LNCAP (cell line): ENCODE measurements at regions not wholly inside any gene's neighbourhood (a gene's known extent, or its start where the extent isn't known, plus 50 kb on each side); places are given as distances from the start of the nearest gene placed in this dataset.

Experiments used
- TF ChIP-seq, protein P1 (sequence below): fragments of 450-650 bp; IDR thresholded peaks from 2 replicates; pipeline ENCODE4 v1.5.1; 2017; ENCODE audit warnings: mild to moderate bottlenecking

DNA sequence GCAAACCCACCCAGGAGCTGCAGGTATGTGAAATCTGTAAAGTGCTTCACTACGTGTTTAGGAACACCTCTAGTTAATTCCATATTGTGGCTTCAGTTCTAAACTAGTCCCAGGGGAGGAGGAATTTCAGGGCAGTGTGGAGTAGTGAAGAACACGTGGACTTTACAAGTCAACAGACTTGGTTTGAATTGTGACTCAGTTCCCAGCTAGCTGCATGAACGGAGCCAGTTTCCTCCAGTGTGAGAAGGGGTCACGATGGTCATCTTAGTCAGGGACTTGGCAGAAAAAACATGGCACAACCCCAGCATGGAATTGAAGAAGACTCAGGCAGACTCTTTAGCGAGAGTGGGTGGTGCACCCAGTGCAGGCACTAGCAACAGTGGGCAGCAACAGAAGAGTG is 175.7 kb upstream of the UBL3 start:
- TF ChIP-seq, protein P1, sequence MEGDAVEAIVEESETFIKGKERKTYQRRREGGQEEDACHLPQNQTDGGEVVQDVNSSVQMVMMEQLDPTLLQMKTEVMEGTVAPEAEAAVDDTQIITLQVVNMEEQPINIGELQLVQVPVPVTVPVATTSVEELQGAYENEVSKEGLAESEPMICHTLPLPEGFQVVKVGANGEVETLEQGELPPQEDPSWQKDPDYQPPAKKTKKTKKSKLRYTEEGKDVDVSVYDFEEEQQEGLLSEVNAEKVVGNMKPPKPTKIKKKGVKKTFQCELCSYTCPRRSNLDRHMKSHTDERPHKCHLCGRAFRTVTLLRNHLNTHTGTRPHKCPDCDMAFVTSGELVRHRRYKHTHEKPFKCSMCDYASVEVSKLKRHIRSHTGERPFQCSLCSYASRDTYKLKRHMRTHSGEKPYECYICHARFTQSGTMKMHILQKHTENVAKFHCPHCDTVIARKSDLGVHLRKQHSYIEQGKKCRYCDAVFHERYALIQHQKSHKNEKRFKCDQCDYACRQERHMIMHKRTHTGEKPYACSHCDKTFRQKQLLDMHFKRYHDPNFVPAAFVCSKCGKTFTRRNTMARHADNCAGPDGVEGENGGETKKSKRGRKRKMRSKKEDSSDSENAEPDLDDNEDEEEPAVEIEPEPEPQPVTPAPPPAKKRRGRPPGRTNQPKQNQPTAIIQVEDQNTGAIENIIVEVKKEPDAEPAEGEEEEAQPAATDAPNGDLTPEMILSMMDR: no peak

DNA sequence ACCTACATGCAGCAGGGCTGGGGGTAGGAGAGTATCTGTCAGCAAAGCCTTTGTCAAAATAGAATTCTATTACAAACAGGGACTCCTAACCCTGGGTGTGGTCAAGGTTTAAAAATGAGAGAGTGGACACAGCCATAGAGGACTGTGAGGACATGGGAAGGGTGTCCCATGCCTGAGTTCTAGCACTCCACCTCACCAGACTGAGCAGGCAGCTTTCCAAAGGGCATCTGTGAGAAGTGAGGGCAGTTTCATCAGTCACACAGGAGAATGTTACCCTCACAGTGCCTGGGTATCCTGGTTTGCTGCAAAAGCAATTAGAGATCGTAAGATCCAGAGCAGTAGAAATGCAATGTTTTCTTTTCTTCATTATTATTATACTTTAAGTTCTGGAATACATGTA is 174.9 kb upstream of the UBL3 start:
- TF ChIP-seq, protein P1: no peak

DNA sequence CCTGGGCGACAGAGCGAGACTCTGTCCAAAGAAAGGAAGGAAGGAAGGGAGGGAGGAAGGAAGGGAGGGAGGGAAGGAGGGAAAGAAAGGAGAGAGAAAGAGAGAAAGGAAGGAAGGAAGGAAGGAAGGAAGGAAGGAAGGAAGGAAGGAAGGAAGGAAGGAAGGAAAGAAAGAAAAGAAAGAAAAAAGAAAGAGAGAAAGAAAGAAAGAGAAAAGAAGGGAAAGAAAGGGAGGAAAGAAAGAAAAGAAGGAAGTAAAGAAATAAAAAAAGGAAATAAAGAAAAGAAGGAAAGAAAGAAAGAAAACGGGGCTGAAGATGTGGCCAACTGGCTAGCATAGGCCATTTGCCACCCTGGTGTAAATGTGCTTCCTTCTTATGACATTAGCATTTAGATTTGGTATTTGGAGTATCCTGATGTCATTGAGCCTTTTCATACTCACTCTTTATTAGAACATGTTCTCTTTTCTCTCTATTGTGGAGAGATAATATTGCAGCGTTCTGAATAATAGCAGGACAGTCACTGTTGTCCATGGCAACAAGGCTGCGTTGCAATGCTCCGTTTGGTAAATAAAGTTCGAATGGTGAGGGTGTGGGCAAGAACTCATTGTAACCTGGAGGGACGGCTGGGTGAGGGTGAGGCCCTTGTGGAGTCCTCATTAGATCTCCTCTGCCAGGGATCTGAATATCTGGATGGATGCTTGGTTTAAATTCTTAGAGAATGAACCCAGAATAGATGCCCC is 173.9 kb upstream of the UBL3 start:
- TF ChIP-seq, protein P1: no peak

DNA sequence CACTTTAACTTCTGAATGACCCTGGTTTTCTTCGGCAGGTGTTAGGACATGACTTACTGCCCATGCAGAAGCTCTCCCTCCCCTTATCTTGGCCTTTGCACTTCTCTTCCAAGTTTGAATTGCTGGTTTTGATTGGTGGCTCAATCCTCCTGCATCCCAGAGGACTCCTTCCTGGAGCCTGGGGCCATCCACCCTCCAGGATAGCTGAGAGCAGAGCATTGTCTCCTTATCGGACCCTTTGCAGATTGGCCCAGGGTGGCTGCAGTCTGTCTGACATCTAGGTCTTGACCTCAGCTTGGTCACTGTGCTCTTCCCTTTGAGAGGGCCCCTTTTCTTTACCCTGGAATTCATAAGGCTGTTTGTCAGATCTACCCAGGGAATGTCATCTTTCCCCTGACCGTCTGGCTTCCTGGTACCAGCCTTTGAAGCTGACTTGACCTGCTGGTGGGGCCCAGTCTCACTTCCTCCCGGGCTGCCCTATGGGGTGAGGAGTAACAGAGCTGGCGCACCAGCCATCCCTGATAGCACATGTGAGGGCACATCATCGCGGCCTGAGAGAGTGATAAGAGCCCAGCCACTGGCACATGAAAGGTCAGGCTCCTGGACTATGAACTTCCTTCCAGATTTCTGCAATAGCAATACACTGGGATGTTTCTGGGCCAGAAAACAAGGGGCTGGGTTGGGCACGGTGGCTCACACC is 172.9 kb upstream of the UBL3 start:
- TF ChIP-seq, protein P1: no peak

DNA sequence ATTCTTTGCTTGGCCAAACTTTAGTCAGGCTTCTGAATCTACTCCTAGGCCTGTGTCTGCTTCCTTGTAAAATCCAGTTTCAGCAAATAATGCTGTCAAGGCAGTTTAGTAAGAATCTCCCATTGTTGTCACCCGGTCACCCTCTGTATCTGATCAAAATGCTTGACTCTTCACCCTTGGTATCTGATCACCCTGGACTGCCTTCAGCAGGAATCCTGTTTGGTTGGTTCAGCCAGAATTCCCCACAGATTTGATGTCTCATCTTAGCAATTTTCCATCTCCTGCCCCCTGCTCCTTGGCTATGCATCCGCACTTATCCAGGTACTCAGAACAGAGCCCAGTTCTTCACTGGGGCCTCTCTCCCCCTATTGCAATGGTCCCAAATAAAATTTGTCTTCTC is 172.4 kb upstream of the UBL3 start:
- TF ChIP-seq, protein P1: no peak

DNA sequence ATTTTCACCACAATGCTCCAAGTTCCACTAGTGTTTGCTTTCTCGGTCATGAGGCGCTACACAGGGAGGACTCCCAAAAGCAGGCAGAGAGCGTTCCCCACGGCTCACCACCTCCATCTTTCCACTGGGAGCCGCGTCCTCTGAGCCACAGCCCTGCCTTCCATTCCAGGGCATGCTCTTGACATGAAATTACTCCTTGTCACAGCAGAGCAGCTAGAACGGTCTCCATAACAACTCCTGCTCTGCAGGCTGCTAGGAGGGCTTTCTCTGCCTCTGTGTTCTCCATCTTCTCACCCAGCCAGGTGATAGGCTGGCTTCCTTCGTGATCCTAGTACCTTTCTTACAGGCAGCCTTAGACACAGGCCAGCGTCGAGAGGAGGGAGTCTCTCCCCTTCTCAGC is 171.8 kb upstream of the UBL3 start:
- TF ChIP-seq, protein P1: no peak

DNA sequence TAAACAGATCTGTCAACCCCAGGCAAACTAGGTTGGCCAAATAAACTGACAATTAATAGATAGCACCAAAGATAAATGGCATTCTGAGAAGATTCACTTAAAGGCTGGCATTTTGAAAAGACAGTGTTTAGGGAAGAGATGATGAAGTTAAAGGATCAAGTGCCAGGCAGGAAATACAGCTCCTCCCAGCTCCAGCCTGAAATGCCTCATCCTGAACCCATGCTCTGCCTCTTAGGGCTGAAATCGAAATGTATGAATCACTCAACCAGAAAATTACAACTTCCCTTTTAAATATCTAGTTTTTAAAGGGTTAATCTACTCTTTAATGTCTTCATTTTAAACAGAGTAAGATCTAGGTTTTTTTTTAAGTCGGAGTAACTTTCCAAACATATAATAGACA is 171.2 kb upstream of the UBL3 start:
- TF ChIP-seq, protein P1: no peak
